ENCODE measurements at regions not wholly inside any gene's neighbourhood (a gene's known extent, or its start where the extent isn't known, plus 50 kb on each side); places are given as distances from the start of the nearest gene placed in this dataset.
"Not testable (repeated sequence)": the region's sequence is repeated elsewhere in the genome, so short reads cannot be mapped to it uniquely, and the experiment has no call there.

DNA sequence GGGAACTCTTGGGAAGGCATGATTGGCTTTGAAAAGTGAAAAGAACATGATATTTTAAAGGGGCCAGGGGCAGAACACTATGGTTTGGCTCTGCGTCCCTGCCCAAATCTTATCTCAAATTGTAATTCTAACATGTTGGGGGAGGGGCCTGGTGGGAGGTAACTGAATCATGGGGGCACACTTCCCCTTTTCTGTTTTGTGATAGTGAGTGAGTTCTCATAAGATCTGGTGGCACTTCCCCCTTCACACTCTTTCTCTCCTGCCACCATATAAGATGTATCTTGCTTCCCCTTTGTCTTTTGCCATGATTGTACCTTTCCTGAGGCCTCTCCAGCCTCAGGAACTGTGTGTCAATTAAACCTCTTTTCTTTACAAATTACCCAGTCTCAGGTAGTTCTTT is 561.4 kb downstream of the PRIM2 start:
- H3K27me3 Mint-ChIP-seq; H3K9me3 Mint-ChIP-seq (ENCODE audit: low read depth); H3K4me3 Mint-ChIP-seq (ENCODE audit: low read depth); H3K27ac Mint-ChIP-seq; H3K4me1 Mint-ChIP-seq (ENCODE audit: low read depth); H3K36me3 Mint-ChIP-seq (ENCODE audit: insufficient read depth); DNase-seq (ENCODE audit: low spot score, unreplicated experiment): not testable (repeated sequence)

DNA sequence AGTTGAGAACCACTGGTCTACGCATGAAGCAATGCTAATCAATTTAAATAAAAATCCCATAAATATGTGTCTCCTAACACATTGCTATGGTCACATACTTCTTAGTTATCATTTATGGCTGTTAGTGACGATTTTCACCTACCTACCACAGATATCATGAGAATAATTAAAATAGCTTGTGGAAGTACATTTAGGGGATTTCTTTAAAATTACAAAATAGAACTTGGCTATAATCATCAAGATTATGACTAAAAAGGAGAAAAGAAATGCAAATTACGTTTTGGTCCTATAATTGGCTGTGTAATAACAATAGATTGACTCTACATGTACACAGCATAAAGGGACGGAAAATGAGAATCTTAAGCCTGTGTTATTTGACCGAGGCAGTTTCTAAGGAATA is 581.4 kb downstream of the PRIM2 start:
- DNase-seq (ENCODE audit: low spot score, unreplicated experiment); H3K4me1 Mint-ChIP-seq (ENCODE audit: low read depth); H3K36me3 Mint-ChIP-seq (ENCODE audit: insufficient read depth); H3K27me3 Mint-ChIP-seq; H3K9me3 Mint-ChIP-seq (ENCODE audit: low read depth); H3K27ac Mint-ChIP-seq; H3K4me3 Mint-ChIP-seq (ENCODE audit: low read depth): not testable (repeated sequence)

DNA sequence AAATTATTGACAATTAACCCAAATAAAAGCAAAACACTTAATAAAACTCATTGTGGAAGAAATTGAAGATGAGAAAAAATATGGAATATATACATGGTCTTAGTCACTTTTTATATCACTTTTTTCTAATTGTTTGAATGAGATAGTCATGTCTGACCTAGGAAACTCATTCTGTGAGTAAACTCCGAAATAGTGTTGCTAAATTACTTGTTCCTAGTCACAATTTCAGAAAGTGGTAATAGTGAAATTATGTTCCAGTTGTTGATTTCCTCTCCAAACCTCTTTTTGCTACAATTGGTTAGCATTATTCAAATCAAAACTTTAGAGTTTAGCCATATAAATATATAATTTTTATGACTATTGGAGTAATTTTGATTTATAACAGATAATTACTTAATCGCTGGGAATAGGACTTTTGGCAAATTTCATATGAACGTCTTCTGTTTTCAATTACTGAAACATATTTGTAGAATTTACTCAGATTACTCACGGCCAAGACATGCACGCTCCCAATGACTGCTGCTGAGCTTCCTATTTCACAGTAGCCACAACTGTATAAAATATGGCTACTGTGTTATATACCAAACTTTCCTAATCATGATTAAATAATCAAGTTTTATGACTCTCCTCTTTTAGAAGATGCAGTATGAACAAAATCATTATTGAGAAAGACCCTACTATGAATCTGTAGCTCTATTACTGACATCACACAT is 583.4 kb downstream of the PRIM2 start:
- not testable (repeated sequence) for H3K36me3 Mint-ChIP-seq (ENCODE audit: insufficient read depth); H3K27me3 Mint-ChIP-seq; H3K4me3 Mint-ChIP-seq (ENCODE audit: low read depth); H3K4me1 Mint-ChIP-seq (ENCODE audit: low read depth); H3K27ac Mint-ChIP-seq; DNase-seq (ENCODE audit: low spot score, unreplicated experiment)
- peaks cover 11% of the 10 kb centered on the region for H3K9me3 Mint-ChIP-seq (ENCODE audit: low read depth)

DNA sequence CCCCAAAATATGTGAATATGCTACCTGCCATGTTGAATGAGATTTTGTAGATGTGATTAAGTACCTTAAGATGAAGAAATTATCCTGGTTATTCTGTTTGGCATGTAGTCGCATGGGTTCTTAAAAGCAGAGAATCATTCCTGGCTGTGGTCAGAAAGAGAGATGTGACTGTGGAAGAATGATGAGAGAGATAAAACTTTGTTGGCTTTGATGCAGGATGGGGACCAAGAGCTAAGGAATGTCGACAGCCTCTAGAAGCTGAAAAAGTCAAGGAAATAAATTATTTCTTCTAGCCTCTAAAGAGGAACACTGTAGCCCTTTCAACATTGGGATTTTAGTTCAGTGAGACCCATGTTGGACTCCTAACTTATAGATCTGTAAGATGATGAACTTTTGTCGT is 584.0 kb downstream of the PRIM2 start:
- not testable (repeated sequence) for H3K4me3 Mint-ChIP-seq (ENCODE audit: low read depth); DNase-seq (ENCODE audit: low spot score, unreplicated experiment); H3K36me3 Mint-ChIP-seq (ENCODE audit: insufficient read depth); H3K4me1 Mint-ChIP-seq (ENCODE audit: low read depth); H3K27ac Mint-ChIP-seq; H3K27me3 Mint-ChIP-seq
- H3K9me3 Mint-ChIP-seq (ENCODE audit: low read depth): peaks cover 11% of the 10 kb centered on the region

DNA sequence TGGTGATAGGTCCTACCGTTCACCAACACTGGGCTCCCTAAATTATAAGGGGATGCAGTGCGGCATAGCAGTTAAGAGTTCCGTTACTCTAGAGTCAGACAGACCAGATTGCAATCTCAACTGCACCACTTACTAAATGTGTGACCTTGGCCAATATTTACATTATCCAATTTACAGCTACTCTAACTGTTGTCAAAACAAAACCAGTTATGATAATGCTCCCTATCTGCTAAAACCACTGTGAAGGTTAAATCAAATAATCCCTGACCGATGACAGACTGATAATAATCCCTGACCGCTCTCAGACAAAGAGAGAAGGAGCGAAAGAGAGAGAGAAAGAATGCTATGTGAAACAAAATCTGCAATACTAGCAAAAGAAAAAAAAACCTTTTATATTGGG is 586.9 kb downstream of the PRIM2 start:
- not testable (repeated sequence) for H3K9me3 Mint-ChIP-seq (ENCODE audit: low read depth); DNase-seq (ENCODE audit: low spot score, unreplicated experiment); H3K4me3 Mint-ChIP-seq (ENCODE audit: low read depth); H3K4me1 Mint-ChIP-seq (ENCODE audit: low read depth); H3K27me3 Mint-ChIP-seq; H3K36me3 Mint-ChIP-seq (ENCODE audit: insufficient read depth); H3K27ac Mint-ChIP-seq

DNA sequence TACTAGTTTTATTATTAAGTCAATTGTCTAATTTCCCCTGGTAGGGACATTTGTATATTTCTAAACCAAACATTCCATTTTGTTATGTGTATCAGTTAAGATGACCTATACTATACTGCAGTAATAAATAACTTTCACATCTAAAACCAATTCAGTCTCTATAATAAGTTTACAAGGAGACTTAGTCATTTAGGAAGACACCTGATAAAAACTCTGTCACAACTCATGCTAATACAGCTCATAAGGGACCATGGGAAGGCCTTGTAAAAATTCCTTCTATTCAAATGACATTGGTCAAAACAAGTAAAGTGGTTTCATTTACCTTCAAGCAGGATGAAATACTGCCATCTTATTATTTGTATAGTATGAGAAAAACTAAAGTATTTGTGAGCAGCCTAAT is 597.9 kb downstream of the PRIM2 start:
- H3K9me3 Mint-ChIP-seq (ENCODE audit: low read depth); H3K36me3 Mint-ChIP-seq (ENCODE audit: insufficient read depth); DNase-seq (ENCODE audit: low spot score, unreplicated experiment); H3K27ac Mint-ChIP-seq; H3K4me1 Mint-ChIP-seq (ENCODE audit: low read depth); H3K4me3 Mint-ChIP-seq (ENCODE audit: low read depth); H3K27me3 Mint-ChIP-seq: not testable (repeated sequence)

DNA sequence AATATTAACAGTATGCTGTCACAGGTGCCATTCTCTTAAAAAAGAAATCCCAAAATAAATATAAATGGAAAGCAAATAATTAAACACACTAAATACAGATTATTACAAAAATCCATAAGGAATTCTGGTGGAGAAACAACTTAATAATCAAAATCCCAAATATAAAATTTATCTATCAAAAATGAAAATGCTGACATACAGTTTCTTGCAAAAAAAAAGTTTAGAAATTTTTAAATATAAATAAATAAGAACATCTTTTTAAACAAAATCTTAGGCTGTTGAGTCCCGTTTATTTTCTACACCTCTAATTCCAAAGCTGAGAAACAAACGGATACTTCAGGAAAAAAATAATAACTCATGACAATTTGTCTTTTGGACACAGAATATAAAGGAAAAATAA is 625.5 kb downstream of the PRIM2 start:
- H3K36me3 Mint-ChIP-seq (ENCODE audit: insufficient read depth): not testable (repeated sequence)

DNA sequence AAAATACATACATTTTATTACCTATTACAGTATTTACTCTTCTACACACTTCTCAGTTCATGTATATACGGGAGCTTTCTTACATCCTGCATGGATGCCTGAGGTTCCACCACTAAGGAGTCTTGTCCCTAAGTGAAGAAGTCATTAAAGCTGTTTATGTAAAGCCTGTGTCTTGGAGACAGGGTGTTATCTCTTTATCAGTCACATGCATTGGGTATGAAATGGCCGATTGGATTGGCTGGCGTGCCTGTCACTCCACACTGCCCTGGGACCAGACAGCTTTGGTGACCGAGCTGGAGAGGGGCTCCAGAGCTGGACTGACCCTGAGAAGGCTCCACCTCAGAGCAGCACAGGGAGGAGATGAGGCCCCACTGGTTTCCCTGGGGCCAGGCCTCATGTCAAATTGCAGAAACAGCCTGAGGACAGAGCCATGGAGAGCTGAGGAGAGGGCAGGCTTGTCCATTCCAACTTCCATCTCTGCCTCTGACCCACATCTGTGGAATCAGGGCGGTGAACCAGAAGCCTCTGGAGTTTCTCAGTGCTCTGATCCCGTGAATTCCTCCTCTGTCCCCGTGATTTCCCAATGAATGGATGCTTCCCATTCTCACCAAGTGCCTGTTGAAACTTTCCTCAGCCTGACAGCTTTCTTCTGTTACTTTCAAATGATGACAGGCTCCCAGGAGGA is 628.8 kb downstream of the PRIM2 start:
- H3K4me3 Mint-ChIP-seq (ENCODE audit: low read depth); H3K4me1 Mint-ChIP-seq (ENCODE audit: low read depth): not testable (repeated sequence)

More for the DNA sequence above, 625.5 kb downstream of the PRIM2 start:
- not testable (repeated sequence) for H3K4me3 Mint-ChIP-seq (ENCODE audit: low read depth); DNase-seq (ENCODE audit: low spot score, unreplicated experiment); H3K27me3 Mint-ChIP-seq; H3K4me1 Mint-ChIP-seq (ENCODE audit: low read depth); H3K9me3 Mint-ChIP-seq (ENCODE audit: low read depth); H3K27ac Mint-ChIP-seq

DNA sequence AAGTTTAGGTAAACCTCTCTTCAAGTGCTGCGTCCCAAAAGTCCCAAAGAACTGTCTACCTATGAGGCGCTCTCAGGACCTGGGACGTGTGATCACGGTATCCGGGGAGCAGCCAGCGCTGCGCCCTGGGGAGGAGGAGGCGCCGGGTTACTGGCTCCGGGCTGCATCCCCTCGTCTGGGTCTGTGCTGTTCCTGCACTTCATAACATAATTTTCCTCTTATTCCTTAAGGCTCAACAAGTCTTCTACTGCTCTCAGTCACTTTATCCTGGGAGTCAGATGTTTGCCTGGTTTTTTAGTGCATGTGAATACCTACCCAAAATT is 629.3 kb downstream of the PRIM2 start:
- not testable (repeated sequence) for H3K4me1 Mint-ChIP-seq (ENCODE audit: low read depth); H3K27ac Mint-ChIP-seq; H3K27me3 Mint-ChIP-seq; H3K9me3 Mint-ChIP-seq (ENCODE audit: low read depth); DNase-seq (ENCODE audit: low spot score, unreplicated experiment); H3K4me3 Mint-ChIP-seq (ENCODE audit: low read depth)
- peaks cover 12% of the 10 kb centered on the region for H3K36me3 Mint-ChIP-seq (ENCODE audit: insufficient read depth)

More for the DNA sequence above, 628.8 kb downstream of the PRIM2 start:
- not testable (repeated sequence) for H3K27ac Mint-ChIP-seq; H3K9me3 Mint-ChIP-seq (ENCODE audit: low read depth); DNase-seq (ENCODE audit: low spot score, unreplicated experiment); H3K27me3 Mint-ChIP-seq
- peaks cover 12% of the 10 kb centered on the region for H3K36me3 Mint-ChIP-seq (ENCODE audit: insufficient read depth)

DNA sequence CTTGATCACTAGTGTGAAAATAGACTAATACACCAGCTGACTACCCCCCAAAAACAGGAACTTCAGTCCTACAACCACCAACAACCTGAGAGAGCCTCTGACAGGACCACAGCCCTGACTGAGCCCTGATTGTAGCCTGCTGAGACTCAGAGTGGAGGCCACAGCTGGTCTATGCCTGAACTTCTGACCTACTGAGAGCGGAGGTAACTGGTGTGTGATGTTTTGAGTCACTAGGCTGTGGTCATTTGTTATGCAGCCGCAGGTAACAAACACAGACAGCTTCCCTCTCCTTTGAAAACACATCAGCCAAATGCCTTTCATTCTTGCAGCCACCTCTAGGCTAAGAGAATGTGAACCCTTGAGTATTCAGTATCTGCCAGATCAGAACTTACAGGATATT is 631.1 kb downstream of the PRIM2 start:
- not testable (repeated sequence) for H3K9me3 Mint-ChIP-seq (ENCODE audit: low read depth); H3K4me3 Mint-ChIP-seq (ENCODE audit: low read depth); DNase-seq (ENCODE audit: low spot score, unreplicated experiment); H3K27ac Mint-ChIP-seq; H3K4me1 Mint-ChIP-seq (ENCODE audit: low read depth); H3K27me3 Mint-ChIP-seq
- peaks cover 12% of the 10 kb centered on the region for H3K36me3 Mint-ChIP-seq (ENCODE audit: insufficient read depth)

DNA sequence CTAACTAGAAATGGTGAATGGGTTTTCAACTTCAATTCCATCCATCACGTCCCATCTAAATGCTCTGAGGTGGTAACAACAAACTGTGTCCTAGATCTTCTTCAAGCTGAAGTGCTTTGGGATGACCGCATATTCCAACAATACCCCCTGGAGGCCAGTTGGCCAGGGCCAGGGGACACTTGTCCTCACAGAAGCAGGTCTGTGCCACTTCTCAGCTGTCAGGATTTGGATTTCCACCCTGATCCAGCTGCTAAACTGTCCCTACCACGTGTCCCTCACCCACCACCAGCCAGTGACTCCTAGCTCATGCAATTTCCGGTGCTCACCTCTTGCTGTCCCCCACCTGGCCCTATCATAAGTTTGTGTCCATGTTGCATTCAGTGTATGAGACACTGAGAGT is 633.0 kb downstream of the PRIM2 start:
- not testable (repeated sequence) for H3K4me1 Mint-ChIP-seq (ENCODE audit: low read depth)

DNA sequence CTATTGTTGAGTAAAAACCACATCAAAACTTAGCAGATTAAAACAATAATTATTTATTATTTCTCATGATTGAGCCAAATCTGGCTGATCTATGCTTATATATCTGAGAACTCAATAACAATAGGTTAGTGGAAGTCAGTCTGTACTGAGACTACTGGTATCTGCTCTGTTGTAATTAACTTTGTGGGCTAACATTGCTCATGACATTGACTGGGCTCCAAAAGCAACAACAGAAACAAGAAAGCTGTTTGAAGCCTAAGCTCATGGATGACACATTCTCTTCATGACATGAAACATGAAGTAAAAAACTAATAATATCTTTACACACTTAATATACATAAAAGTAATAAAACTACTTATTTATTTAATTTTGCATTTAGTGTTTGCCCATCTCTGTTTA is 649.3 kb downstream of the PRIM2 start:
- H3K9me3 Mint-ChIP-seq (ENCODE audit: low read depth): peaks cover 11% of the 10 kb centered on the region
- not testable (repeated sequence) for H3K4me3 Mint-ChIP-seq (ENCODE audit: low read depth); H3K4me1 Mint-ChIP-seq (ENCODE audit: low read depth); H3K36me3 Mint-ChIP-seq (ENCODE audit: insufficient read depth); H3K27ac Mint-ChIP-seq; H3K27me3 Mint-ChIP-seq; DNase-seq (ENCODE audit: low spot score, unreplicated experiment)

More for the DNA sequence above, 633.0 kb downstream of the PRIM2 start:
- peaks cover 10% of the 10 kb centered on the region for H3K36me3 Mint-ChIP-seq (ENCODE audit: insufficient read depth)
- not testable (repeated sequence) for H3K4me3 Mint-ChIP-seq (ENCODE audit: low read depth); H3K27me3 Mint-ChIP-seq; DNase-seq (ENCODE audit: low spot score, unreplicated experiment); H3K9me3 Mint-ChIP-seq (ENCODE audit: low read depth); H3K27ac Mint-ChIP-seq

DNA sequence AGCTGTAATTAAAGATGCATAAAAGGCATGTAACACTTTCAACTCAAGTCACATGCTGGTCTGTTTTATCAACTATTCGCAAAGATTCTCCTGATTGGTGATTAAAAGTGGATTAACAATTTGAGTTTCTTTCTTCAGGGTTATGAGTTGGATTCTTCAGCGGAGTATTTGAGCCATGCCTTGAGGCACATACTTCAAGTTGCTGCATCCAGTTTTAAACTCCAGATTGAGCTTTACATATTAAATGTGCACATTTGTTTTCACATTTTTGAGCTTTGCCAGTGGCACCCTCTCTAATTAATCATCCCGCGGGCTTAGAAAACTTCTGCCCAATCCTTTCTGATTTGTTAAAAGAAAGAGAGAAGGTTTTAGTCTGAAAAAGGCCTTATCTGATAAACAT is 654.5 kb downstream of the PRIM2 start:
- not testable (repeated sequence) for H3K4me1 Mint-ChIP-seq (ENCODE audit: low read depth); H3K4me3 Mint-ChIP-seq (ENCODE audit: low read depth); H3K36me3 Mint-ChIP-seq (ENCODE audit: insufficient read depth); H3K27me3 Mint-ChIP-seq; DNase-seq (ENCODE audit: low spot score, unreplicated experiment); H3K27ac Mint-ChIP-seq
- peaks cover 20% of the 10 kb centered on the region for H3K9me3 Mint-ChIP-seq (ENCODE audit: low read depth)

All from progenitor cell of endocrine pancreas (in vitro differentiated cells).